Chondrocyte (in vitro differentiated cells): ENCODE measurements at regions not wholly inside any gene's neighbourhood (a gene's known extent, or its start where the extent isn't known, plus 50 kb on each side); places are given as distances from the start of the nearest gene placed in this dataset.

Experiments used
- DNase-seq: peaks from one replicate; pipeline ENCODE4 v3.0.0; 2021; ENCODE audit warnings: mixed read lengths, low spot score
- H3K27ac Mint-ChIP-seq: one replicate; pipeline ENCODE4 v1.8.0; 2021; ENCODE audit warnings: mild to moderate bottlenecking, moderate library complexity, mixed read lengths; ENCODE audit not compliant: unreplicated experiment
- H3K27me3 Mint-ChIP-seq: 2 replicates; pipeline ENCODE4 v1.8.0; 2021; ENCODE audit warnings: low read depth, mixed read lengths
- H3K36me3 Mint-ChIP-seq: 2 replicates; pipeline ENCODE4 v1.8.0; 2021; ENCODE audit warnings: low read depth, mixed read lengths
- H3K4me1 Mint-ChIP-seq: 2 replicates; pipeline ENCODE4 v1.8.0; 2021; ENCODE audit warnings: low read depth, mild to moderate bottlenecking, mixed read lengths
- H3K4me3 Mint-ChIP-seq: one replicate; pipeline ENCODE4 v1.8.0; 2021; ENCODE audit warnings: mild to moderate bottlenecking, moderate library complexity, mixed read lengths; ENCODE audit not compliant: unreplicated experiment
- H3K9me3 Mint-ChIP-seq: 2 replicates; pipeline ENCODE4 v1.8.0; 2021; ENCODE audit warnings: low read depth, mixed read lengths
- CTCF ChIP-seq: fragments of 200-600 bp; sonication (generic); IDR thresholded peaks from 2 replicates; pipeline ENCODE4 v1.5.0; 2021; ENCODE audit warnings: antibody characterized with exemption, mild to moderate bottlenecking, moderate library complexity

- no peak for DNase-seq
- Mint-ChIP-seq H3K4me3 (no peak overlapping the region), H3K9me3 (peaks cover 1% of the 10 kb centered on the region), H3K27ac (no peak overlapping the region), H3K27me3 (peaks cover 17% of the 10 kb centered on the region), H3K4me1 (no peaks in the 10 kb centered on the region), H3K36me3 (no peaks in the 10 kb centered on the region)
- TF ChIP-seq CTCF = no peak
Measured at GRCh38 chr22:48207919-48208535, 1445.6 kb downstream of the TBC1D22A start.

GRCh38 chr22:48205790-48206189 is 1443.3 kb downstream of the TBC1D22A start:
- Mint-ChIP-seq H3K36me3 (no peaks in the 10 kb centered on the region), H3K27ac (no peak overlapping the region), H3K27me3 (peaks cover 13% of the 10 kb centered on the region), H3K4me1 (no peaks in the 10 kb centered on the region), H3K4me3 (no peak overlapping the region), H3K9me3 (peaks cover 6% of the 10 kb centered on the region)
- no peak for TF ChIP-seq CTCF
- DNase-seq = no peak

GRCh38 chr22:48205161-48205560 is 1442.7 kb downstream of the TBC1D22A start:
- Mint-ChIP-seq H3K27me3 (peaks cover 11% of the 10 kb centered on the region), H3K4me3 (no peak overlapping the region), H3K36me3 (no peaks in the 10 kb centered on the region), H3K4me1 (no peaks in the 10 kb centered on the region), H3K9me3 (peaks cover 6% of the 10 kb centered on the region), H3K27ac (no peak overlapping the region)
- no peak for DNase-seq
- no peak for TF ChIP-seq CTCF

GRCh38 chr22:48204296-48204695 is 1441.8 kb downstream of the TBC1D22A start:
- no peak for TF ChIP-seq CTCF
- Mint-ChIP-seq H3K27me3 (peaks cover 11% of the 10 kb centered on the region), H3K27ac (no peak overlapping the region), H3K9me3 (peaks cover 6% of the 10 kb centered on the region), H3K36me3 (no peaks in the 10 kb centered on the region), H3K4me3 (no peak overlapping the region), H3K4me1 (no peaks in the 10 kb centered on the region)
- DNase-seq = no peak

- no peak overlapping the region for H3K27ac Mint-ChIP-seq
- H3K4me1 Mint-ChIP-seq = no peaks in the 10 kb centered on the region
- no peak overlapping the region for H3K4me3 Mint-ChIP-seq
- TF ChIP-seq CTCF = no peak
- no peaks in the 10 kb centered on the region for H3K36me3 Mint-ChIP-seq
- no peak for DNase-seq
- H3K9me3 Mint-ChIP-seq = peaks cover 6% of the 10 kb centered on the region
- peaks cover 8% of the 10 kb centered on the region for H3K27me3 Mint-ChIP-seq
Measured at GRCh38 chr22:48199667-48200066, 1437.2 kb downstream of the TBC1D22A start.
